ENCODE measurements at regions not wholly inside any gene's neighbourhood (a gene's known extent, or its start where the extent isn't known, plus 50 kb on each side); places are given as distances from the start of the nearest gene placed in this dataset.

DNA sequence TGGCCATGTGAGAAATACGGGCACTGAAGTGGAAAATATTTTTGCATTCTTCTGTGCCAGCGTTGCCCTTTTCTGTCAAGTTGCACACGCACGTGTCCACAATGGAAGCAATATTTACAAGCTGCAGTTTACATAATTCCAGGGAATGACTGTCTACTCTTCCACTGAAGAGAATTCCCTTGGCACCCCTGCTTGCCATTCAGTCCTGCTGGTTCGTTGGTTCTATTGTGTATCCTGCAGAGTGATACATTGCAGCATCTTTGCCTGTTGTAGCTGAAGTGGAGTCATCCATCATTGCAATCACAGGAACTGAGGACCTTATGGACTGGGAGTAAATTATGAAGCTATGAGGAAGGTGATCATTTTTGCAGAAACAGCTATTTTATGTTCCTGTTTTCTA lies 759.4 kb downstream of the ROBO2 start:
- DNase-seq (ENCODE audit: low read depth, low spot score) (no peak), FAIRE-seq (no peak)
- H3K9ac ChIP-seq (ENCODE audit: control insufficient read depth, extremely low read depth, insufficient read depth, low read length) = no peak overlapping the region
- H3K9me1 ChIP-seq (ENCODE audit: control insufficient read depth, extremely low read depth, insufficient read depth, low read length) = no peaks in the 10 kb centered on the region
- no peaks in the 10 kb centered on the region for H3K36me3 ChIP-seq (ENCODE audit: control insufficient read depth in 2 of 2, extremely low read depth in 1 of 2, insufficient read depth in 2 of 2, low read length in 2 of 2)
- TF ChIP-seq EZH2 (IDR thresholded peaks at IDR 0.05; ENCODE audit: low read length) = no peak
- TF ChIP-seq, protein P1, sequence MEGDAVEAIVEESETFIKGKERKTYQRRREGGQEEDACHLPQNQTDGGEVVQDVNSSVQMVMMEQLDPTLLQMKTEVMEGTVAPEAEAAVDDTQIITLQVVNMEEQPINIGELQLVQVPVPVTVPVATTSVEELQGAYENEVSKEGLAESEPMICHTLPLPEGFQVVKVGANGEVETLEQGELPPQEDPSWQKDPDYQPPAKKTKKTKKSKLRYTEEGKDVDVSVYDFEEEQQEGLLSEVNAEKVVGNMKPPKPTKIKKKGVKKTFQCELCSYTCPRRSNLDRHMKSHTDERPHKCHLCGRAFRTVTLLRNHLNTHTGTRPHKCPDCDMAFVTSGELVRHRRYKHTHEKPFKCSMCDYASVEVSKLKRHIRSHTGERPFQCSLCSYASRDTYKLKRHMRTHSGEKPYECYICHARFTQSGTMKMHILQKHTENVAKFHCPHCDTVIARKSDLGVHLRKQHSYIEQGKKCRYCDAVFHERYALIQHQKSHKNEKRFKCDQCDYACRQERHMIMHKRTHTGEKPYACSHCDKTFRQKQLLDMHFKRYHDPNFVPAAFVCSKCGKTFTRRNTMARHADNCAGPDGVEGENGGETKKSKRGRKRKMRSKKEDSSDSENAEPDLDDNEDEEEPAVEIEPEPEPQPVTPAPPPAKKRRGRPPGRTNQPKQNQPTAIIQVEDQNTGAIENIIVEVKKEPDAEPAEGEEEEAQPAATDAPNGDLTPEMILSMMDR (optimal IDR thresholded peaks at IDR 0.05 in 1 of 3, IDR thresholded peaks at IDR 0.05 in 1 of 3, conservative IDR thresholded peaks at IDR 0.05 in 1 of 3; ENCODE audit: extremely low read depth in 1 of 3, insufficient read depth in 2 of 3, low read length in 3 of 3) = no peak
- H3K27me3 ChIP-seq (ENCODE audit: control insufficient read depth, extremely low read depth, insufficient read depth, low read length) = no peaks in the 10 kb centered on the region
- H3K9me3 ChIP-seq (ENCODE audit: control insufficient read depth, low read depth, low read length) = no peaks in the 10 kb centered on the region
- no peak overlapping the region for H2AFZ ChIP-seq (ENCODE audit: control insufficient read depth, low read length)
- dilution Hi-C loops (cut with MboI; ENCODE audit: extremely low pct_ligation_motif_present, low sequenced_read_pairs) = no loop called here
- H3K4me2 ChIP-seq (ENCODE audit: control insufficient read depth, extremely low read depth, insufficient read depth, low read depth, low read length) = no peak overlapping the region
- no peaks in the 10 kb centered on the region for H4K20me1 ChIP-seq (ENCODE audit: control insufficient read depth, extremely low read depth, insufficient read depth, low read length)
- no peaks in the 10 kb centered on the region for H3K79me2 ChIP-seq (ENCODE audit: control insufficient read depth, insufficient read depth, low read length)
- no peak overlapping the region for H3K4me3 ChIP-seq (ENCODE audit: control insufficient read depth in 2 of 3, extremely low read depth in 1 of 3, insufficient read depth in 2 of 3, low read depth in 1 of 3, low read length in 3 of 3)
- H3K4me1 ChIP-seq (ENCODE audit: control insufficient read depth, extremely low read depth, insufficient read depth, low read length) = no peaks in the 10 kb centered on the region
- H3K27ac ChIP-seq (ENCODE audit: control insufficient read depth, insufficient read depth, low read length) = no peak overlapping the region

DNA sequence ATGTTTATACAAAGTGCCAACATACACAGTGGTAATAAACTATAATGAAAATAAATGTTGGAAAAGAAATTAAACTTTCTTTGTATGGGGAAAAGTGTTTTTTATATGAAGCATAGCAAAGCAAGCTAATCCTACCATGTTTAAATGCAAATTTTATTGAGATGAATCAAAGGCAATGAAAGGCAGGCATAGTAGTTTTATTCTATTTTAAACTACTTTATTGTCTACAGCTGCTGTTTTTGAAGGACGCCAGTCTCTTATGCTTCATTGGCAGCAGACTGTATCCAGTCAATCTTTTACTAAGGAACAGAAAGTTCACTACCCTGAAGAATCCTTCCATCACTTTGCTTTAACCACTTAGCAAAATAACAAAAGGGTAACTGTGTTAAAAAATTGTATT lies 761.0 kb downstream of the ROBO2 start:
- TF ChIP-seq, protein P1 (optimal IDR thresholded peaks at IDR 0.05 in 1 of 3, IDR thresholded peaks at IDR 0.05 in 1 of 3, conservative IDR thresholded peaks at IDR 0.05 in 1 of 3; ENCODE audit: extremely low read depth in 1 of 3, insufficient read depth in 2 of 3, low read length in 3 of 3) = no peak
- no peak for TF ChIP-seq EZH2 (IDR thresholded peaks at IDR 0.05; ENCODE audit: low read length)
- no peaks in the 10 kb centered on the region for H4K20me1 ChIP-seq (ENCODE audit: control insufficient read depth, extremely low read depth, insufficient read depth, low read length)
- H3K9me3 ChIP-seq (ENCODE audit: control insufficient read depth, low read depth, low read length) = no peaks in the 10 kb centered on the region
- no peaks in the 10 kb centered on the region for H3K79me2 ChIP-seq (ENCODE audit: control insufficient read depth, insufficient read depth, low read length)
- no peak overlapping the region for H3K9ac ChIP-seq (ENCODE audit: control insufficient read depth, extremely low read depth, insufficient read depth, low read length)
- no peaks in the 10 kb centered on the region for H3K4me1 ChIP-seq (ENCODE audit: control insufficient read depth, extremely low read depth, insufficient read depth, low read length)
- H3K27ac ChIP-seq (ENCODE audit: control insufficient read depth, insufficient read depth, low read length) = no peak overlapping the region
- dilution Hi-C loops (cut with MboI; ENCODE audit: extremely low pct_ligation_motif_present, low sequenced_read_pairs) = no loop called here
- H3K4me2 ChIP-seq (ENCODE audit: control insufficient read depth, extremely low read depth, insufficient read depth, low read depth, low read length) = no peak overlapping the region
- H3K27me3 ChIP-seq (ENCODE audit: control insufficient read depth, extremely low read depth, insufficient read depth, low read length) = no peaks in the 10 kb centered on the region
- no peaks in the 10 kb centered on the region for H3K9me1 ChIP-seq (ENCODE audit: control insufficient read depth, extremely low read depth, insufficient read depth, low read length)
- H3K36me3 ChIP-seq (ENCODE audit: control insufficient read depth in 2 of 2, extremely low read depth in 1 of 2, insufficient read depth in 2 of 2, low read length in 2 of 2) = no peaks in the 10 kb centered on the region
- no peak overlapping the region for H3K4me3 ChIP-seq (ENCODE audit: control insufficient read depth in 2 of 3, extremely low read depth in 1 of 3, insufficient read depth in 2 of 3, low read depth in 1 of 3, low read length in 3 of 3)
- no peak overlapping the region for H2AFZ ChIP-seq (ENCODE audit: control insufficient read depth, low read length)
- DNase-seq (ENCODE audit: low read depth, low spot score) = no peak
- no peak for FAIRE-seq

Measured in keratinocyte (primary cell).